Fibroblast of lung (primary cell): ENCODE measurements at regions not wholly inside any gene's neighbourhood (a gene's known extent, or its start where the extent isn't known, plus 50 kb on each side); places are given as distances from the start of the nearest gene placed in this dataset.

Experiments
- DNase-seq, 2 donors: peaks; one replicate each; pipeline versions ENCODE4 v3.0.0 to v3.0.0-alpha.2; 2010; ENCODE audit warnings: low read depth in 2 of 2
- H2AFZ ChIP-seq: 2 replicates; pipeline ENCODE4 v1.5.1; 2012; ENCODE audit warnings: low read length, control low read depth, inconsistent platforms
- H3K27ac ChIP-seq: 2 replicates; pipeline ENCODE4 v1.5.1; 2011; ENCODE audit warnings: low read length, control low read depth; ENCODE audit not compliant: insufficient read depth
- H3K27me3 ChIP-seq: 2 replicates; pipeline ENCODE4 v1.5.1; 2011; ENCODE audit warnings: mild to moderate bottlenecking, low read length; ENCODE audit not compliant: control insufficient read depth, insufficient read depth
- H3K36me3 ChIP-seq: 2 replicates; pipeline ENCODE4 v1.5.1; 2011; ENCODE audit warnings: low read length; ENCODE audit not compliant: control insufficient read depth, insufficient read depth
- H3K4me1 ChIP-seq: 2 replicates; pipeline ENCODE4 v1.5.1; 2011; ENCODE audit warnings: low read length; ENCODE audit not compliant: control insufficient read depth, insufficient read depth; ENCODE audit errors: extremely low read depth
- H3K4me2 ChIP-seq: 2 replicates; pipeline ENCODE4 v1.5.1; 2011; ENCODE audit warnings: low read length, control low read depth; ENCODE audit not compliant: insufficient read depth; ENCODE audit errors: extremely low read depth
- H3K4me3 ChIP-seq, 4 experiments: fragments of 200-600 bp in 1 of 4; sonication (generic) in 1 of 4; replicated peaks in 1 of 4; 2 replicates each; pipeline ENCODE4 v1.5.1; 2011 to 2016; ENCODE audit warnings: low read length in 4 of 4, low read depth in 3 of 4, mild to moderate bottlenecking in 3 of 4, control low read depth in 2 of 4, inconsistent platforms in 1 of 4, mixed read lengths in 1 of 4; ENCODE audit not compliant: insufficient read depth in 1 of 4; ENCODE audit errors: control extremely low read depth in 1 of 4
- H3K79me2 ChIP-seq: 2 replicates; pipeline ENCODE4 v1.5.1; 2012; ENCODE audit warnings: mild to moderate bottlenecking, low read length, inconsistent platforms; ENCODE audit not compliant: control insufficient read depth, insufficient read depth
- H3K9ac ChIP-seq: 2 replicates; pipeline ENCODE4 v1.5.1; 2011; ENCODE audit warnings: mild to moderate bottlenecking, low read length, control low read depth; ENCODE audit not compliant: insufficient read depth
- H3K9me3 ChIP-seq: 2 replicates; pipeline ENCODE4 v1.5.1; 2012; ENCODE audit warnings: low read depth, low read length; ENCODE audit not compliant: control insufficient read depth, insufficient read depth
- H4K20me1 ChIP-seq: 2 replicates; pipeline ENCODE4 v1.5.1; 2011; ENCODE audit warnings: low read length; ENCODE audit not compliant: control insufficient read depth, insufficient read depth; ENCODE audit errors: extremely low read depth
- CTCF ChIP-seq, 2 donors: IDR thresholded peaks in 1 of 2; conservative IDR thresholded peaks in 1 of 2; 1 replicate in 1 of 2; 2 replicates in 1 of 2; pipeline ENCODE4 v1.5.1; 2011 to 2012; ENCODE audit warnings: low read length in 2 of 2, control low read depth in 1 of 2, inconsistent platforms in 1 of 2, low read depth in 1 of 2, mild to moderate bottlenecking in 1 of 2
- EZH2 ChIP-seq: IDR thresholded peaks from 2 replicates; pipeline ENCODE4 v1.5.1; 2012; ENCODE audit warnings: low read length, control low read depth, mild to moderate bottlenecking; ENCODE audit errors: missing control alignments

- Histone ChIP-seq H3K27ac (no peak overlapping the region), H3K4me2 (no peak overlapping the region), H3K9ac (no peak overlapping the region), H3K9me3 (no peaks in the 10 kb centered on the region), H2AFZ (no peak overlapping the region), H3K79me2 (no peaks in the 10 kb centered on the region), H4K20me1 (no peaks in the 10 kb centered on the region), H3K4me1 (peaks cover 3% of the 10 kb centered on the region), H3K4me3 (no peak overlapping the region), H3K27me3 (no peaks in the 10 kb centered on the region), H3K36me3 (no peaks in the 10 kb centered on the region)
- TF ChIP-seq EZH2 (no peak), CTCF (conservative IDR thresholded peaks at IDR 0.05 in 1 of 2, IDR thresholded peaks at IDR 0.05 in 1 of 2; ENCODE audit: low read depth in 1 of 2, low read length in 2 of 2) (no peak)
- no peak for DNase-seq
Observed at GRCh38 chr10:89148061-89148460, 59.1 kb downstream of the CH25H start.

- H2AFZ ChIP-seq = no peak overlapping the region
- H3K4me2 ChIP-seq = no peak overlapping the region
- H3K36me3 ChIP-seq = no peaks in the 10 kb centered on the region
- TF ChIP-seq EZH2 (no peak), CTCF (conservative IDR thresholded peaks at IDR 0.05 in 1 of 2, IDR thresholded peaks at IDR 0.05 in 1 of 2; ENCODE audit: low read depth in 1 of 2, low read length in 2 of 2) (no peak)
- no peaks in the 10 kb centered on the region for H3K79me2 ChIP-seq
- H3K9ac ChIP-seq = no peak overlapping the region
- no peak overlapping the region for H3K4me3 ChIP-seq
- DNase-seq = peak; percentile 70 to 93
- H3K27ac ChIP-seq = no peak overlapping the region
- H3K9me3 ChIP-seq = no peaks in the 10 kb centered on the region
- no peaks in the 10 kb centered on the region for H3K27me3 ChIP-seq
- H4K20me1 ChIP-seq = no peaks in the 10 kb centered on the region
- H3K4me1 ChIP-seq = peaks cover 2% of the 10 kb centered on the region
Observed at GRCh38 chr10:89147256-89147655, 59.9 kb downstream of the CH25H start.

- no peak overlapping the region for H3K9ac ChIP-seq
- H4K20me1 ChIP-seq = no peaks in the 10 kb centered on the region
- no peaks in the 10 kb centered on the region for H3K9me3 ChIP-seq
- H3K27ac ChIP-seq = no peak overlapping the region
- DNase-seq = no peak
- TF ChIP-seq EZH2 (no peak), CTCF (conservative IDR thresholded peaks at IDR 0.05 in 1 of 2, IDR thresholded peaks at IDR 0.05 in 1 of 2; ENCODE audit: low read depth in 1 of 2, low read length in 2 of 2) (no peak)
- H3K4me2 ChIP-seq = no peak overlapping the region
- H3K27me3 ChIP-seq = no peaks in the 10 kb centered on the region
- H3K79me2 ChIP-seq = no peaks in the 10 kb centered on the region
- H3K4me1 ChIP-seq = no peaks in the 10 kb centered on the region
- no peaks in the 10 kb centered on the region for H3K36me3 ChIP-seq
- H2AFZ ChIP-seq = no peak overlapping the region
- H3K4me3 ChIP-seq = no peak overlapping the region
Observed at GRCh38 chr10:89144836-89145235, 62.3 kb downstream of the CH25H start.
